NCI-H82 treated with DMSO at 0.1 percent for 48 hours (cell line): ENCODE measurements at regions not wholly inside any gene's neighbourhood (a gene's known extent, or its start where the extent isn't known, plus 50 kb on each side); places are given as distances from the start of the nearest gene placed in this dataset.
"Not testable (repeated sequence)": the region's sequence is repeated elsewhere in the genome, so short reads cannot be mapped to it uniquely, and the experiment has no call there.

Experiments used
- DNase-seq: peaks from one replicate; lab custom pipeline; 2025; ENCODE audit not compliant: unreplicated experiment; lab: John Stamatoyannopoulos, UW

DNA sequence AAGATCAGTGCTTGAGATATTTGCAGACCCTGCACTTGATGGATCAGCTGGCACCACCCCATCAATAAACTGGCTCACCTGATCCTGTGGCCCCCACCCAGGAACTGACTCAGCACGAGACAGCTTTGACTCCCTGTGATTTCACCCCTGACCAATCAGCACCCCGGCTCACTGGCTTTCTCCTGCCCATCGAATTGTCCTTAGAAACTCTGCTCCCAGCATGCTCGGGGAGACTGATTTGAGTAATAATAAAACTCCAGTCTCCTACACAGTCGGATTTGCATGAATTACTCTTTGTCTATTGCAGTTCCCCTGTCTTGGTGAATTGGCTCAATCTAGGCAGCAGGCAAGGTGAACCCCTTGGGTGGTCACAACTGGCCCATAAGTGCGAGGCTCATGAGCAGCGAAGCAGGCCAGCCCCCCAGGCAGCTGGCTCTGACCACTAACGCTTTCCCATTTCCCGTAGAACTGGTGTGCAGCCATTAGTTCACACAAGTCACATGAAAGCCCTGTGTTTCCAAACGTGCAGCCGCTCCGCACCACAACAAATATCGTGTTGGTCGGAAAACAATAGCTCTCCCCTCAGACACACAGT lies 79.6 kb downstream of the RSPH3 start:
- no peak for DNase-seq

GRCh38 chr6:158919865-158920264 lies 80.1 kb downstream of the RSPH3 start:
- no peak for DNase-seq

DNA sequence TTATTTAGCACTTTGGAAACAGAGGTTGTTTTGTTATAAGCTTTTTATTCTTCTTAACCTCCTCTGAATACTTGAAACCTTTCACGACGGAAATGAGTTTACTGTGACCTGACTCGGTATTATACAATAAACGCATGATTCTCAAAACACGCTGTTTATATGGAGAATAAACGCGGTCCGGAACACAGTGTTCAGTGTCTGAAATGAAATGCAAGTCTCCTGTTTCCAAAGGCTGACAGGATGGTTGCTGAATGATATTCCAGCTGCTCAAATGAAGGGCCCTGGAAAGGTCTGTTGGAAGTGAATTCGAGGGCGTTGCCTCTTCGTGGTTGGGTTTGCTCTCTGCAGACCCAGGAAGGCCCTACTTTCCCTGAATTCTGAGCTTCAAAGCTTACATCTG lies 83.4 kb downstream of the RSPH3 start:
- DNase-seq: no peak

DNA sequence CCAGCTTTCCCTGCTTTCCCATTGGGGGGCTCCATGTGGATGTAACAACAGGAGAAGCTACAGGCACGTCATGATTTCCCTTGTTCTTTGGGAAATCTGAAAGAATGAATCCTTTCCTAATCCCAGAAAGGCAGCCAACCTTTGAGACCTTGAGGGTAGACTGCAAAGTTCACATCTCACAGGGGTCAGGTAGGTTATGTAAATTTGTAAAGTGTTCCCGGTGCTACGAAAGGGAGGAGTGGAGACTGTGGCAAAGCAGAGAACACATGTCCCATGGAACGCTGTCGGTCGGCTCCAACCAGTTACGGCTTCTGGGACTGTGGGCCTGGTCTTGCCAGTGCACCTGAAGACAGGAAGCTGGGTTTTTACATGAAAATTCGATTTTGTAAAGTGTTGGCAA lies 85.1 kb downstream of the RSPH3 start:
- DNase-seq: no peak

- DNase-seq: no peak
Observed at GRCh38 chr6:158913580-158913979, 86.4 kb downstream of the RSPH3 start.

DNA sequence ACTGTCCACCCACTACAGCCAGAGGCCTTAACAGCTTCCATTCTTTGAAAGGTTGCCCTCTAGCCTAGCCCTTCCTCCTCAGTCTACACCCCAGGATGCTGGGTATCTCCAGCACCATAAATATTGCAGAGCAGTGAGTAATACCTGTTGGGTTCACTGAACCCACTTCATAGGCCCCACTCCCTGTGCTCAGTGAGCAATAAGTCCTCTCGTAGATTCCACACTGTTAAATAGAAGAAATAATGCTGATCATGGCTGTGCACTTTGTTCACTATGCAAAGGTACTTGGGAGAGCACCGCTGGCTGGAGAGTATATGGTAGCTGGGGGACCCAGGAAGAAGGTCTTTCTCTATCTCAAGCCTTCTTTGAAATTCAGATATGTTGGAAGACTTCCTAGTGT lies 87.3 kb downstream of the RSPH3 start:
- DNase-seq: no peak

DNA sequence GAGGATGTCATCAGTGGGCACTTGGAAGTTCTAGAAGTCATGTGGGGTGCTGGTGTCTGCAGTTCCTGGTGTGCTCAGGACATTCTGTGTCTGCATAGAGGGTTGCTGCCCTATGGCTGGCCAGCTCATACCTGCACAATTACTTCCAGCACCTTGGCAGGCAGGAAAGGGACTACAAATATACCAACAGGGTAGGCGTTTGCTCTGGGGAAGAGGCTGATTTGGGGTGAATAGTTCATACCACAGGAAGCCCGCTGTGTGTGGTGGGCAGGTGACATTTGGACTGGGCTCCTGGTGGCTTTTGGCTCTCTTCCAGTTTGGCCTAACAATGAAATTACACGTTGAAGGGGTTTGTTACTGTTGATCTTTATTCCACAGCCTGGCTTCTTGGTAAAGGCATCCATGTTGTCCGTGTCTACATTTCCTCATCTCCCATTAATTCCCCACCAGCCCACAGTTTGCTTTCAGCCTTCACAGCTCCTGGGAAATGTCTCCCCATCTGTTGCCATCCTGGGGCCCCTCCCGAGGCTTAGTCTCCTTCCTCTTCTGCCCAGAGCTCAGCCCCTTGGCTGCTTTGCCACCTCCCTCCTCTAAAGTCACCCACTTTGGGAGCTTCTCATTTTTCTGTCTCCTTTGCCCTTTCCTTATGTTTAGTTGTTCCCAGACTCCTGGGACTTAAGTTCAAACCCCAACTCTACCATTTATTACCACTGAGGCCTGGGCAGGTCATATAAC lies 88.1 kb downstream of the RSPH3 start:
- DNase-seq: no peak

DNA sequence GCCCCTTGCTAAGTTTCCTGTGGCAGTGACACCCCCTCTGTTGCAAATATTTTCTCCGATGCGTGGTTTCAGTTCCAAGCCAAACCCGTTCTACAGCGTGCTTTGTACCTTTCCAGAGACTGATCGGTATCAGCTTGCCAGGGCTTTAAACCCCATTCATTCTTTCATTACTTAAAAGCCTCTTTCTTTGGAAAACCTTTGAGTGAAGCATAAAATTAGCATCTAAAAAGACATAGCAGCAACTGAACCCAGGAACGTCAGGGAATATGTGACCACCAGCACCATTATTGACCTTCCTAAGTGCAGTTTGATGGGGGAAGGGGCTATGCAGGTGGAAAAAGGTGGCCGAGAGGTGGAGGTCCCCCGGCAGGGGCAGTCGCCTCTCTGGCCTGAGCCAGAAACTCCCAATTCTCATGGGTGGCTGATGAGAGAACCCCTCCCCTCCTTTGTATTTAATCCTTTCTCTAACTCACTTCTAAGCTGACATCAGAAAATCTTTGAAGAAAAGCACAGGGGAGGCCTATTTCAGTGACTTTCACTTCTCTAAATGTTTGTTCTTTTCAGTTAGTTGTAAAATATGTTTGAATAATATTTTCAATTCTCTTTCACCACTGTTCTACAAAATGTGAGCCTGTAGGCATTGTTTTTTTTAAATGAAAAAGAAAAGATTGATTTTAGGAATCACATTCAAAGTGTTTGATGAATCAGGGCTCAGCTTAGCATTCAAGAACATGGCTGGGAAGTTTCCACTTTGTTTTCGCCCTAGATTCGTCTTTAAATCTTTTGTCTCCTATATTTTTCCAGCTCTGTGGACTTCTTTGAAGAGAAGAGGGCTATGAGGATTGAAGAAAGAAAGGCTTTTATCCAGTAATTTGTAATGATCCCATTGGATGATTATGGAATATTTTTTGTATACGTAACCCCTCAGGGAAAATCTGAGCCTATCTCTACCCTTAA lies 89.2 kb downstream of the RSPH3 start:
- DNase-seq: no peak

GRCh38 chr6:158909938-158910337 lies 90.1 kb downstream of the RSPH3 start:
- no peak for DNase-seq

DNA sequence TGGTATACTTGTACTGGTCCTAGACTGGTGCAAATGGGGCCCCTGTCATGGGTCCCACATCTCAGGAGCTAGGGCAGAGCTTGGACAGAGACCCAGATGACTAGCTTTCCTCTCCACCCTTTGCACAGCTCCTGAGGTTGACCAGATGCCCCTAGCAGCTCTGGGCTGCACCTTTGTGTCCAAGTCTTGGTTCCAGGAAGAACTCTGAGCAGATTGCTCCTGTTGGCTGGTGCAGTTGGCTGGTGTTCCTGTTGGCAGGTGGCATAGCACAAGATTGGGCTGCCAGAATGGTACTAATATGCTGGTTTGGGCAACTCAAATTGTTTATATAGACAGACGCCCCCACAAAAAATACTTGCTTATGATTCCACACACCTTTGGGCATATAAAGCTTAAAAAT lies 89.4 kb upstream of the EZR start:
- DNase-seq: no peak

GRCh38 chr6:158907931-158908330 lies 88.8 kb upstream of the EZR start:
- DNase-seq: no peak

DNA sequence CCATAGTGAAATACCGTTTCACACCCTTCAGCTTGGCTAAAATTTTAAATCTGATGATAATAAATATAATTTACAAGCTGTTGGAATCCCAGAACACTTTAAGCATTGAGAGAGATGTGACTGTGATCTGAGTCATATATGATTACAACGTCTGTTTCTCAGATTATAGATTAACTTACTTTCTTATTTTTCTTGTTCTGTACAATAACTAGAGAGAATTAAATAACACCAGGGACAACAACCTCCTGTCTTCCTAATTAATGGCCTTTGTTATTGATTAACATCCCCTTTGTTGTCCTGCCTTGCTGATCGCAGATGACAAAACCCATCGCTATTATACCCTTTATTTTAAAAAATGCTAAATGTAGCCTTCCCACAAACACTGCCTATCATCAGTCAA lies 87.8 kb upstream of the EZR start:
- no peak for DNase-seq

DNA sequence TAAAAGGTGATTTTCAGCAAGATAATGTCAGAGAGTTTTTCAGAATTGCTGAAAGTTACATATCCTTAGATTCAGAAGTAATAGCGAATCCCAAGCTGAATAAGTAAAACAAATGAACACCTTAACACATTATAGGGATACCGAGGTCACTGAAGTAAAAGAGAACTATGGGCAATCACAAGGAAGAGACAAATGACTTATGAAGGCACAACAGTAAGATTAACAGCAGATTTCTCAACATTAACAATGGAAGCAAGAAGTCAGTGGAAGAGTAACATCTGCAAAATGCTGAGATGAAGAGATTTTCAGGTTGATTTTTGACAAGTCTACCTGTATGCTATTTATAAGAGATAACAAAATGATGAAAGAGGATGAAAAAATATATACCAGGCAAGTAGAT lies 86.1 kb upstream of the EZR start:
- no peak for DNase-seq

- DNase-seq: peak; percentile 79
Observed at GRCh38 chr6:158903801-158904200, 84.6 kb upstream of the EZR start.

- DNase-seq: no peak
Observed at GRCh38 chr6:158900663-158901312, 81.6 kb upstream of the EZR start.

DNA sequence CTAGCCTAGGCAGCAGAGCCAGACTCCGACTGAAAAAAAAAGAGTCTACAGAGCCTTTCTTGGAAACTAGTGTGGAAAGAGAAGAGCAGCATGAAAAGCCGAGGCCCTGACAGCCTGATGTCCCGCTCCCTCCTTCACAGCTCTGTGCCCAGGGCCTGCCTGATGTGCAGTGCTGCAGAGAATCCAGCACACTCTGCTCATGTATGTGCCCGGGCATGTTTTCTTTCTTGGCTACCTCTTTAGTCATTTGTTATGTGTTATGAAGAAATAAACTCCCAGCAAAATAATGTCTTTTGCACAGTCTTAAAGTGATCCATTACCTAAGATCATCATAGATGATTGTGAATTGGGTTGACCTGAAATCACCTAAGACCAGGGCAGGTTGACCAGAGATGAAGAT lies 78.1 kb upstream of the EZR start:
- no peak for DNase-seq

DNA sequence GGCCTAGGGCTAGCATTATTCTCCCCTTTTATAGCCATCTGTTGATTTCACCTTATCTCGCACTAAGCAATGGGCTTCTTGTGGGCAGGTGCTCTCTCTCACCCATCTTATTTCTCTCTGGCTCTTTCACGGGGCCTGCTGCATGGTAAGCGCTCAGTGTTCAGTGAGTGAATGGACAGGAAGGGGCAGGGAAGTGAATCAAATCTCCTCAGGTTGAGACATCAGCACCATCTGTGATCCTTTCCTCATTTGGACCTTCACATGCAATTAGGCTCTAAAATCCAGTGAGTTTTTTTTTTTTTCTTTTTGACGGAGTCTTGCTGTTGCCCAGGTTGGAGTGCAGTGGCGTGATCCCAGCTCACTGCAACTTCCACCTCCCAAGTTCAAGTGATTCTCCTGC lies 76.5 kb upstream of the EZR start:
- DNase-seq: no peak

GRCh38 chr6:158894193-158894592 lies 75.0 kb upstream of the EZR start:
- no peak for DNase-seq

GRCh38 chr6:158892266-158892665 lies 73.1 kb upstream of the EZR start:
- DNase-seq: no peak

DNA sequence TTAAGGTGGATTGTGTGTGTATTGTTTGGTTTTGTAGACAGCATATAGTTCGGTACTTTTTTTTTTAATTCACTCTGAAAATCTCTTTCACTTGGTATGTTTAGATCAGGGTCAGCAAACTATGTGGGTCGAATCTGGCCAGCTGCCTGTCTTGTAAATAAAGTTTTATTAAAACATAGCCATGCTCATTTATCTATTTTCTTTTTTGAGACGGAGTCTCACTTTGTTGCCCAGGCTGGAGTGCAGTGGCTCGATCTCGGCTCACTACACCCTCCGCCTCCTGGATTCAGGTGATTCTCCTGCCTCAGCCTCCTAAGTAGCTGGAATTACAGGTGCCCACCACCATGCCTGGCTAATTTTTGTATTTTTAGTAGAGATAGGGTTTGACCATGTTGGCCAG lies 72.4 kb upstream of the EZR start:
- DNase-seq: not testable (repeated sequence)

DNA sequence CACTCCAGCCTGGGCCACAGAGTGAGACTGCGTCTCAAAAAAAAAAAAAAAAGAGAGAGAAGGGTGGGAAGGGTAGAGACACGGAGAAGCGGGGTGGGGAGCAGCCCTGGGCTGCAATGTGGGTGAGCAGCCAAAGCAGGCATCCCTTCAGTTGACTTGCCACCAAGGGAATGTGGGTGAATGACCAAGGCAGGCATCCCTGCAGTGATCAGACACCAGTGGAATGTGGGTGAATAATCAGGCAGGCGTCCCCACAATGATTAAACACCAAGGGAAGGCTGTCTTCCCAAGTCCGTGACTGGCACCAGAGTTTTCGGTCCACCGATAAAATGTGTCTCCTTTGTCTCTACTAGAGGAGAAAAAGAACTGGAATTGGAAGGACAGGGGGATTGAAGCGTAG lies 69.0 kb upstream of the EZR start:
- not testable (repeated sequence) for DNase-seq
